ENCODE measurements at regions not wholly inside any gene's neighbourhood (a gene's known extent, or its start where the extent isn't known, plus 50 kb on each side); places are given as distances from the start of the nearest gene placed in this dataset.
A peak's percentile ranks its signal among the peaks of the same experiment; 100 is the strongest.

GRCh38 chr3:161851941-161852566 lies 355.4 kb downstream of the OTOL1 start:
- H2AFZ ChIP-seq (ENCODE audit: low read length) = peak overlapping the region; percentile 44
- H3K79me2 ChIP-seq (ENCODE audit: low read length) = no peaks in the 10 kb centered on the region
- ChIA-PET POLR2A (ENCODE audit: unreplicated experiment) (no interaction called here), CTCF (no interaction called here)
- DNase-seq (peak; percentile 87), ATAC-seq (0 out of 2 replicates have a peak, but pooled peaks have one; percentile 8)
- H3K27me3 ChIP-seq (ENCODE audit: low read length) = no peaks in the 10 kb centered on the region
- no peaks in the 10 kb centered on the region for H3F3A ChIP-seq (ENCODE audit: low read length, unreplicated experiment)
- H3K9me3 ChIP-seq (ENCODE audit: low read length) = no peaks in the 10 kb centered on the region
- H3K27ac ChIP-seq (ENCODE audit: low read length) = no peak overlapping the region
- BruUV-seq (replicated peaks) = no TSS peak
- H3K4me3 ChIP-seq (ENCODE audit: low read length) = no peak overlapping the region
- no peaks in the 10 kb centered on the region for H3K9me2 ChIP-seq (replicated peaks; ENCODE audit: low read length)
- no peak overlapping the region for H3K9ac ChIP-seq (ENCODE audit: low read length)
- H3K36me3 ChIP-seq (ENCODE audit: low read depth, low read length) = no peaks in the 10 kb centered on the region
- intact Hi-C loops (cut with micrococcal nuclease) = loop anchor here (1.0 to 5.0 kb wide), 6 partner anchors 190 to 1191 kb away; no protein-coding TSS in a partner anchor
- H3K4me2 ChIP-seq (ENCODE audit: low read length) = no peak overlapping the region
- no peak for TF ChIP-seq EZH2phosphoT487 (IDR thresholded peaks at IDR 0.05; ENCODE audit: borderline replicate concordance, low read length)
- peak; percentile 85 for TF ChIP-seq CTCF (conservative IDR thresholded peaks at IDR 0.05; ENCODE audit: low read depth, low read length)
- peaks cover 23% of the 10 kb centered on the region for H3K4me1 ChIP-seq (ENCODE audit: insufficient read depth, low read length)
- no peaks in the 10 kb centered on the region for H4K20me1 ChIP-seq (ENCODE audit: low read length)

- no TSS peak for BruUV-seq (replicated peaks)
- intact Hi-C loops (cut with micrococcal nuclease) = loop anchor here (1.0 to 5.0 kb wide), 6 partner anchors 190 to 1191 kb away; no protein-coding TSS in a partner anchor
These were observed 356.1 kb downstream of the OTOL1 start for GRCh38 chr3:161852744-161853143.

More at GRCh38 chr3:161852744-161853143, 356.1 kb downstream of the OTOL1 start:
- Histone ChIP-seq H3K9me3 (ENCODE audit: low read length) (no peaks in the 10 kb centered on the region), H3K27me3 (ENCODE audit: low read length) (no peaks in the 10 kb centered on the region), H3K9ac (ENCODE audit: low read length) (no peak overlapping the region), H3K4me1 (ENCODE audit: insufficient read depth, low read length) (peaks cover 23% of the 10 kb centered on the region), H3K4me2 (ENCODE audit: low read length) (no peak overlapping the region), H3K79me2 (ENCODE audit: low read length) (no peaks in the 10 kb centered on the region), H3K4me3 (ENCODE audit: low read length) (no peak overlapping the region), H3F3A (ENCODE audit: low read length, unreplicated experiment) (no peaks in the 10 kb centered on the region), H4K20me1 (ENCODE audit: low read length) (no peaks in the 10 kb centered on the region), H2AFZ (ENCODE audit: low read length) (no peak overlapping the region), H3K36me3 (ENCODE audit: low read depth, low read length) (no peaks in the 10 kb centered on the region), H3K9me2 (replicated peaks; ENCODE audit: low read length) (no peaks in the 10 kb centered on the region), H3K27ac (ENCODE audit: low read length) (peak overlapping the region; percentile 98; the same call in 1 of the 2 replicates)
- ChIA-PET POLR2A (ENCODE audit: unreplicated experiment) (no interaction called here), CTCF (no interaction called here)
- DNase-seq = no peak
- no peak for ATAC-seq
- TF ChIP-seq EZH2 (IDR thresholded peaks at IDR 0.05; ENCODE audit: low read length, unreplicated experiment) (no peak), EZH2phosphoT487 (IDR thresholded peaks at IDR 0.05; ENCODE audit: borderline replicate concordance, low read length) (no peak), CTCF (conservative IDR thresholded peaks at IDR 0.05; ENCODE audit: low read depth, low read length) (no peak)
